ENCODE measurements at regions not wholly inside any gene's neighbourhood (a gene's known extent, or its start where the extent isn't known, plus 50 kb on each side); places are given as distances from the start of the nearest gene placed in this dataset.
"Not testable (repeated sequence)": the region's sequence is repeated elsewhere in the genome, so short reads cannot be mapped to it uniquely, and the experiment has no call there.

GRCh38 chr10:21047511-21047910 lies 150.4 kb upstream of the NEBL start:
- peak; percentile 11 for DNase-seq

- DNase-seq = no peak
Observed at GRCh38 chr10:21047096-21047495, 150.0 kb upstream of the NEBL start.

GRCh38 chr10:21043044-21043443 lies 145.9 kb upstream of the NEBL start:
- no peak for DNase-seq

GRCh38 chr10:21042536-21042935 lies 145.4 kb upstream of the NEBL start:
- DNase-seq = no peak

- DNase-seq = no peak
Observed at GRCh38 chr10:21041763-21042458, 144.8 kb upstream of the NEBL start.

- no peak for DNase-seq
Observed at GRCh38 chr10:21039721-21040120, 142.6 kb upstream of the NEBL start.

GRCh38 chr10:21036757-21037156 lies 139.6 kb upstream of the NEBL start:
- no peak for DNase-seq

- not testable (repeated sequence) for DNase-seq
Observed at GRCh38 chr10:21034770-21035169, 137.7 kb upstream of the NEBL start.

- no peak for DNase-seq
Observed at GRCh38 chr10:21034241-21034640, 137.1 kb upstream of the NEBL start.

GRCh38 chr10:21032587-21033319 lies 135.6 kb upstream of the NEBL start:
- DNase-seq = no peak

GRCh38 chr10:21031232-21031795 lies 134.2 kb upstream of the NEBL start:
- no peak for DNase-seq

GRCh38 chr10:21030091-21030490 lies 133.0 kb upstream of the NEBL start:
- no peak for DNase-seq

GRCh38 chr10:21022821-21023220 lies 125.7 kb upstream of the NEBL start:
- no peak for DNase-seq

GRCh38 chr10:21021843-21022594 lies 124.9 kb upstream of the NEBL start:
- DNase-seq = no peak

GRCh38 chr10:21021231-21021630 lies 124.1 kb upstream of the NEBL start:
- no peak for DNase-seq

- DNase-seq = peak; percentile 16
Observed at GRCh38 chr10:21020545-21020944, 123.4 kb upstream of the NEBL start.

- DNase-seq = no peak
Observed at GRCh38 chr10:21019436-21019835, 122.3 kb upstream of the NEBL start.

GRCh38 chr10:21015851-21016250 lies 118.7 kb upstream of the NEBL start:
- no peak for DNase-seq

- no peak for DNase-seq
Observed at GRCh38 chr10:21014141-21014540, 117.0 kb upstream of the NEBL start.

- DNase-seq = no peak
Observed at GRCh38 chr10:21011433-21012018, 114.4 kb upstream of the NEBL start.

GRCh38 chr10:21010615-21011014 lies 113.5 kb upstream of the NEBL start:
- no peak for DNase-seq

- DNase-seq = no peak
Observed at GRCh38 chr10:21003240-21003822, 106.2 kb upstream of the NEBL start.
